Sciatic nerve (tissue), 2 donors: ENCODE measurements at regions not wholly inside any gene's neighbourhood (a gene's known extent, or its start where the extent isn't known, plus 50 kb on each side); places are given as distances from the start of the nearest gene placed in this dataset. TPM values are rescaled to one million over a fixed set of nuclear protein-coding genes. Genes with fewer than 3 reads are reported as not detected.
"Not testable (repeated sequence)": the region's sequence is repeated elsewhere in the genome, so short reads cannot be mapped to it uniquely, and the experiment has no call there.

ENCODE experiments used
- ATAC-seq: fragments of 200-7000 bp; cut with Tn5 transposase; one replicate; pipeline ENCODE4 v1.9.1; 2020; ENCODE audit warnings: mild to moderate bottlenecking, moderate library complexity
- DNase-seq: peaks from one replicate; pipeline ENCODE4 v3.0.0-alpha.2; 2020; ENCODE audit warnings: low spot score
- intact Hi-C: fragments of 100-400 bp; cut with DNase I; formaldehyde crosslinking; loops from one replicate; pipeline ENCODE4 v1.14.2; 2022
- microRNA-seq: library from miRNA; unstranded; fragments of <30 nt; microRNA quantifications from one replicate; pipeline ENCODE4 v1.2.0, GENCODE V29; 2020
- donor health status: DM: no; HTN: no; CAD: no.
- donor health status: DM: no; HTN: no; CAD: no.

- ATAC-seq, intact Hi-C loops, DNase-seq: not testable (repeated sequence)
Observed at GRCh38 chr5:7306556-7306955, 89.4 kb upstream of the ADCY2 start.

GRCh38 chr5:7307709-7308108 is 88.2 kb upstream of the ADCY2 start:
- ATAC-seq, DNase-seq, intact Hi-C loops: not testable (repeated sequence)

- intact Hi-C loops, ATAC-seq, DNase-seq: not testable (repeated sequence)
Observed at GRCh38 chr5:7309715-7310114, 86.2 kb upstream of the ADCY2 start.

- DNase-seq, intact Hi-C loops, ATAC-seq: not testable (repeated sequence)
Observed at GRCh38 chr5:7310656-7311055, 85.3 kb upstream of the ADCY2 start.

- intact Hi-C loops: no loop called here
- DNase-seq (no peak), ATAC-seq (no peak)
Observed at GRCh38 chr5:7315118-7315517, 80.8 kb upstream of the ADCY2 start.

- no peak for DNase-seq
- intact Hi-C loops: no loop called here
- no peak for ATAC-seq
Observed at GRCh38 chr5:7317751-7318150, 78.2 kb upstream of the ADCY2 start.

GRCh38 chr5:7320701-7321301 is 75.1 kb upstream of the ADCY2 start:
- intact Hi-C loops: no loop called here
- ATAC-seq (no peak), DNase-seq (no peak)

- peak; percentile 71 for ATAC-seq
Observed at GRCh38 chr5:7321724-7322123, 74.2 kb upstream of the ADCY2 start.

GRCh38 chr5:7324919-7325318 is 71.0 kb upstream of the ADCY2 start:
- ATAC-seq: no peak
- DNase-seq: no peak
- intact Hi-C loops: no loop called here

More at GRCh38 chr5:7321724-7322123, 74.2 kb upstream of the ADCY2 start:
- intact Hi-C loops: no loop called here
- DNase-seq: no peak

- DNase-seq (no peak), ATAC-seq (peak; percentile 94)
- intact Hi-C loops: no loop called here
Observed at GRCh38 chr5:7325975-7326913, 69.7 kb upstream of the ADCY2 start.

GRCh38 chr5:7329141-7329540 is 66.8 kb upstream of the ADCY2 start:
- intact Hi-C loops: no loop called here
- ATAC-seq: no peak

GRCh38 chr5:7329712-7330111 is 66.2 kb upstream of the ADCY2 start:
- ATAC-seq (no peak), DNase-seq (no peak)
- intact Hi-C loops: no loop called here

More at GRCh38 chr5:7329141-7329540, 66.8 kb upstream of the ADCY2 start:
- DNase-seq: no peak

- no peak for DNase-seq
- ATAC-seq: no peak
- intact Hi-C loops: no loop called here
Observed at GRCh38 chr5:7330256-7330655, 65.7 kb upstream of the ADCY2 start.

- peak; percentile 38 for ATAC-seq
- intact Hi-C loops: no loop called here
Observed at GRCh38 chr5:7331131-7331530, 64.8 kb upstream of the ADCY2 start.

More at GRCh38 chr5:7331131-7331530, 64.8 kb upstream of the ADCY2 start:
- no peak for DNase-seq

Small RNAs in the stretch of these regions (microRNA-seq; reads per million reads assigned to microRNA genes)
- not detected for gene MIR4278
